SU-DHL-6 (cell line): ENCODE measurements at regions not wholly inside any gene's neighbourhood (a gene's known extent, or its start where the extent isn't known, plus 50 kb on each side); places are given as distances from the start of the nearest gene placed in this dataset.

Experiments
- H2AFZ ChIP-seq: fragments of 200-600 bp; sonication (generic); 2 replicates; pipeline ENCODE4 v1.6.1; 2014; ENCODE audit warnings: low read depth, mild to moderate bottlenecking, moderate library complexity, mixed read lengths, antibody characterized with exemption, low read length; ENCODE audit not compliant: severe bottlenecking
- H3F3A ChIP-seq: fragments of 200-600 bp; shearing (Covaris generic); 2 replicates; pipeline ENCODE4 v1.6.0; 2016; ENCODE audit warnings: antibody characterized with exemption, mild to moderate bottlenecking; ENCODE audit not compliant: insufficient read depth
- H3K27ac ChIP-seq: fragments of 200-600 bp; sonication (generic); 2 replicates; pipeline ENCODE4 v1.5.1; 2016; ENCODE audit warnings: low read depth, mild to moderate bottlenecking, low read length, moderate library complexity, mixed read lengths
- H3K27me3 ChIP-seq: fragments of 200-600 bp; sonication (generic), shearing (Covaris generic); 2 replicates; pipeline ENCODE4 v1.6.0; 2014; ENCODE audit warnings: mild to moderate bottlenecking, low read length
- H3K36me3 ChIP-seq: fragments of 200-600 bp; sonication (generic); 2 replicates; pipeline ENCODE4 v1.6.1; 2014; ENCODE audit warnings: mild to moderate bottlenecking, low read length, mixed read lengths
- H3K4me2 ChIP-seq: fragments of 300-600, 200-600 bp; shearing (Covaris generic), sonication (generic); 2 replicates; pipeline ENCODE4 v1.6.0; 2014; ENCODE audit warnings: low read length, low read depth, mild to moderate bottlenecking; ENCODE audit not compliant: poor library complexity, severe bottlenecking
- H3K4me3 ChIP-seq: fragments of 200-600 bp; sonication (generic); 2 replicates; pipeline ENCODE4 v1.5.1; 2014; ENCODE audit warnings: antibody characterized with exemption, low read length, mild to moderate bottlenecking, mixed read lengths; ENCODE audit not compliant: insufficient read depth, poor library complexity, severe bottlenecking
- H3K79me2 ChIP-seq: fragments of 200-600 bp; sonication (generic); 2 replicates; pipeline ENCODE4 v1.6.1; 2014; ENCODE audit warnings: mild to moderate bottlenecking, low read length, moderate library complexity; ENCODE audit not compliant: insufficient read depth
- H3K9ac ChIP-seq: fragments of 200-600 bp; sonication (generic); 2 replicates; pipeline ENCODE4 v1.7.0; 2014; ENCODE audit warnings: mild to moderate bottlenecking, low read length
- H3K9me2 ChIP-seq: fragments of 200-600 bp; sonication (generic); replicated peaks from 2 replicates; pipeline ENCODE4 v1.6.1; 2014; ENCODE audit warnings: low read length; ENCODE audit not compliant: insufficient read depth
- H3K9me3 ChIP-seq: fragments of 200-600 bp; sonication (generic); 2 replicates; pipeline ENCODE4 v1.6.1; 2014; ENCODE audit warnings: low read length, mixed read lengths; ENCODE audit not compliant: insufficient read depth
- H4K20me1 ChIP-seq: fragments of 200-600 bp; sonication (generic); 2 replicates; pipeline ENCODE4 v1.6.1; 2014; ENCODE audit warnings: low read depth, mild to moderate bottlenecking, antibody characterized with exemption, low read length, moderate library complexity, mixed read lengths
- CTCF ChIP-seq: fragments of 200-600 bp; sonication (generic); IDR thresholded peaks from one replicate; pipeline ENCODE4 v1.5.1; 2017; ENCODE audit warnings: antibody characterized with exemption, mild to moderate bottlenecking, low read length, moderate library complexity; ENCODE audit not compliant: insufficient read depth, poor library complexity, severe bottlenecking
- EZH2phosphoT487 ChIP-seq: fragments of 200-600 bp; sonication (generic), shearing (Covaris generic); conservative IDR thresholded peaks from 2 replicates; pipeline ENCODE4 v1.6.1; 2018; ENCODE audit warnings: mild to moderate bottlenecking, antibody characterized with exemption, low read length, moderate library complexity, mixed read lengths

GRCh38 chr10:129157185-129157584 lies 309.9 kb upstream of the MGMT start:
- no peaks in the 10 kb centered on the region for H4K20me1 ChIP-seq
- H3K9me2 ChIP-seq, result no peaks in the 10 kb centered on the region
- H3K9ac ChIP-seq, result no peak overlapping the region
- no peak for TF ChIP-seq EZH2phosphoT487
- no peak for TF ChIP-seq CTCF
- no peaks in the 10 kb centered on the region for H3K79me2 ChIP-seq
- no peaks in the 10 kb centered on the region for H3K36me3 ChIP-seq
- H3K27ac ChIP-seq, result no peak overlapping the region
- no peak overlapping the region for H2AFZ ChIP-seq
- H3K4me3 ChIP-seq, result no peak overlapping the region
- H3K4me2 ChIP-seq, result no peak overlapping the region
- no peaks in the 10 kb centered on the region for H3K9me3 ChIP-seq
- no peaks in the 10 kb centered on the region for H3F3A ChIP-seq
- no peaks in the 10 kb centered on the region for H3K27me3 ChIP-seq

- H4K20me1 ChIP-seq, result no peaks in the 10 kb centered on the region
- no peak overlapping the region for H3K27ac ChIP-seq
- no peaks in the 10 kb centered on the region for H3F3A ChIP-seq
- H3K27me3 ChIP-seq, result no peaks in the 10 kb centered on the region
- H3K36me3 ChIP-seq, result no peaks in the 10 kb centered on the region
- H3K4me3 ChIP-seq, result no peak overlapping the region
- H3K9me2 ChIP-seq, result no peaks in the 10 kb centered on the region
- H3K9ac ChIP-seq, result no peak overlapping the region
- no peak overlapping the region for H3K4me2 ChIP-seq
- no peak overlapping the region for H2AFZ ChIP-seq
- H3K9me3 ChIP-seq, result no peaks in the 10 kb centered on the region
- no peak for TF ChIP-seq EZH2phosphoT487
- TF ChIP-seq CTCF, result no peak
- H3K79me2 ChIP-seq, result no peaks in the 10 kb centered on the region
Observed at GRCh38 chr10:129161150-129161549, 305.9 kb upstream of the MGMT start.

- Histone ChIP-seq H3K4me2 (no peak overlapping the region), H3K36me3 (no peaks in the 10 kb centered on the region), H4K20me1 (no peaks in the 10 kb centered on the region), H3K79me2 (no peaks in the 10 kb centered on the region), H2AFZ (no peak overlapping the region), H3K27me3 (no peaks in the 10 kb centered on the region), H3K27ac (no peak overlapping the region), H3K9ac (no peak overlapping the region), H3K9me2 (no peaks in the 10 kb centered on the region), H3K9me3 (no peaks in the 10 kb centered on the region), H3K4me3 (no peak overlapping the region), H3F3A (no peaks in the 10 kb centered on the region)
- TF ChIP-seq CTCF (no peak), EZH2phosphoT487 (no peak)
Observed at GRCh38 chr10:129163531-129163930, 303.5 kb upstream of the MGMT start.
